ENCODE measurements at regions not wholly inside any gene's neighbourhood (a gene's known extent, or its start where the extent isn't known, plus 50 kb on each side); places are given as distances from the start of the nearest gene placed in this dataset.
"Not testable (repeated sequence)": the region's sequence is repeated elsewhere in the genome, so short reads cannot be mapped to it uniquely, and the experiment has no call there.

- Histone ChIP-seq H3K9me3 (ENCODE audit: control insufficient read depth, insufficient read depth, low read length) (no peaks in the 10 kb centered on the region), H3K4me1 (ENCODE audit: control insufficient read depth, insufficient read depth, low read length) (peaks cover 3% of the 10 kb centered on the region), H3K27ac (ENCODE audit: low read depth, low read length) (peak overlapping the region; percentile 61), H3K36me3 (ENCODE audit: control insufficient read depth, insufficient read depth, low read length) (no peaks in the 10 kb centered on the region), H3K4me3 (ENCODE audit: low read depth, low read length) (no peak overlapping the region), H3K27me3 (ENCODE audit: control insufficient read depth, insufficient read depth, low read length) (no peaks in the 10 kb centered on the region)
- DNase-seq (ENCODE audit: low read depth in 4 of 6, low spot score in 6 of 6), result peak in 2 of 6 donors; percentile 50 to 58
- WGBS (ENCODE audit: insufficient coverage), result no CpG with 5 or more reads among the region's 4 CpGs
Measured at GRCh38 chr5:67724412-67725135, 491.0 kb upstream of the PIK3R1 start.

- H3K27me3 ChIP-seq (ENCODE audit: control insufficient read depth, insufficient read depth, low read length), result no peaks in the 10 kb centered on the region
- 80% methylated on average over 1 of the region's 1 CpG for WGBS (ENCODE audit: insufficient coverage)
- H3K9me3 ChIP-seq (ENCODE audit: control insufficient read depth, insufficient read depth, low read length), result no peaks in the 10 kb centered on the region
- H3K36me3 ChIP-seq (ENCODE audit: control insufficient read depth, insufficient read depth, low read length), result no peaks in the 10 kb centered on the region
- H3K27ac ChIP-seq (ENCODE audit: low read depth, low read length), result no peak overlapping the region
- no peak overlapping the region for H3K4me3 ChIP-seq (ENCODE audit: low read depth, low read length)
- peaks cover 3% of the 10 kb centered on the region for H3K4me1 ChIP-seq (ENCODE audit: control insufficient read depth, insufficient read depth, low read length)
- no peak for DNase-seq (ENCODE audit: low read depth in 4 of 6, low spot score in 6 of 6)
Measured at GRCh38 chr5:67723873-67724272, 491.7 kb upstream of the PIK3R1 start.

- H3K36me3 ChIP-seq (ENCODE audit: control insufficient read depth, insufficient read depth, low read length); H3K4me3 ChIP-seq (ENCODE audit: low read depth, low read length); DNase-seq (ENCODE audit: low read depth in 4 of 6, low spot score in 6 of 6); H3K9me3 ChIP-seq (ENCODE audit: control insufficient read depth, insufficient read depth, low read length); H3K27me3 ChIP-seq (ENCODE audit: control insufficient read depth, insufficient read depth, low read length); H3K4me1 ChIP-seq (ENCODE audit: control insufficient read depth, insufficient read depth, low read length); H3K27ac ChIP-seq (ENCODE audit: low read depth, low read length): not testable (repeated sequence)
- no CpG with 5 or more reads among the region's 2 CpGs for WGBS (ENCODE audit: insufficient coverage)
Measured at GRCh38 chr5:67722582-67722981, 493.0 kb upstream of the PIK3R1 start.

- H3K27me3 ChIP-seq (ENCODE audit: control insufficient read depth, insufficient read depth, low read length), result no peaks in the 10 kb centered on the region
- no peak overlapping the region for H3K27ac ChIP-seq (ENCODE audit: low read depth, low read length)
- no peak for DNase-seq (ENCODE audit: low read depth in 4 of 6, low spot score in 6 of 6)
- no peaks in the 10 kb centered on the region for H3K36me3 ChIP-seq (ENCODE audit: control insufficient read depth, insufficient read depth, low read length)
- H3K9me3 ChIP-seq (ENCODE audit: control insufficient read depth, insufficient read depth, low read length), result no peaks in the 10 kb centered on the region
- H3K4me1 ChIP-seq (ENCODE audit: control insufficient read depth, insufficient read depth, low read length), result peaks cover 1% of the 10 kb centered on the region
- no CpG with 5 or more reads among the region's 2 CpGs for WGBS (ENCODE audit: insufficient coverage)
- H3K4me3 ChIP-seq (ENCODE audit: low read depth, low read length), result no peak overlapping the region
Measured at GRCh38 chr5:67720162-67720772, 495.3 kb upstream of the PIK3R1 start.

- Histone ChIP-seq H3K27me3 (ENCODE audit: control insufficient read depth, insufficient read depth, low read length) (no peaks in the 10 kb centered on the region), H3K4me3 (ENCODE audit: low read depth, low read length) (no peak overlapping the region), H3K36me3 (ENCODE audit: control insufficient read depth, insufficient read depth, low read length) (no peaks in the 10 kb centered on the region), H3K9me3 (ENCODE audit: control insufficient read depth, insufficient read depth, low read length) (peaks cover 11% of the 10 kb centered on the region), H3K27ac (ENCODE audit: low read depth, low read length) (no peak overlapping the region), H3K4me1 (ENCODE audit: control insufficient read depth, insufficient read depth, low read length) (no peaks in the 10 kb centered on the region)
- DNase-seq (ENCODE audit: low read depth in 4 of 6, low spot score in 6 of 6), result no peak
Measured at GRCh38 chr5:67702008-67702407, 505.4 kb upstream of the CD180 start.

GRCh38 chr5:67699560-67699959, 503.0 kb upstream of the CD180 start:
- Histone ChIP-seq H3K27ac (ENCODE audit: low read depth, low read length) (no peak overlapping the region), H3K36me3 (ENCODE audit: control insufficient read depth, insufficient read depth, low read length) (no peaks in the 10 kb centered on the region), H3K9me3 (ENCODE audit: control insufficient read depth, insufficient read depth, low read length) (peaks cover 11% of the 10 kb centered on the region), H3K27me3 (ENCODE audit: control insufficient read depth, insufficient read depth, low read length) (no peaks in the 10 kb centered on the region), H3K4me3 (ENCODE audit: low read depth, low read length) (no peak overlapping the region), H3K4me1 (ENCODE audit: control insufficient read depth, insufficient read depth, low read length) (no peaks in the 10 kb centered on the region)
- DNase-seq (ENCODE audit: low read depth in 4 of 6, low spot score in 6 of 6), result no peak

GRCh38 chr5:67696446-67696845, 499.8 kb upstream of the CD180 start:
- WGBS (ENCODE audit: insufficient coverage), result 100% methylated on average over 1 of the region's 1 CpG
- no peak overlapping the region for H3K27ac ChIP-seq (ENCODE audit: low read depth, low read length)
- H3K4me1 ChIP-seq (ENCODE audit: control insufficient read depth, insufficient read depth, low read length), result peaks cover 2% of the 10 kb centered on the region
- H3K36me3 ChIP-seq (ENCODE audit: control insufficient read depth, insufficient read depth, low read length), result no peaks in the 10 kb centered on the region
- H3K4me3 ChIP-seq (ENCODE audit: low read depth, low read length), result no peak overlapping the region
- no peaks in the 10 kb centered on the region for H3K27me3 ChIP-seq (ENCODE audit: control insufficient read depth, insufficient read depth, low read length)
- DNase-seq (ENCODE audit: low read depth in 4 of 6, low spot score in 6 of 6), result peak in 1 of 6 donors; percentile 71
- no peaks in the 10 kb centered on the region for H3K9me3 ChIP-seq (ENCODE audit: control insufficient read depth, insufficient read depth, low read length)

- DNase-seq (ENCODE audit: low read depth in 4 of 6, low spot score in 6 of 6), result no peak
- Histone ChIP-seq H3K27ac (ENCODE audit: low read depth, low read length) (no peak overlapping the region), H3K36me3 (ENCODE audit: control insufficient read depth, insufficient read depth, low read length) (no peaks in the 10 kb centered on the region), H3K9me3 (ENCODE audit: control insufficient read depth, insufficient read depth, low read length) (no peaks in the 10 kb centered on the region), H3K4me1 (ENCODE audit: control insufficient read depth, insufficient read depth, low read length) (peaks cover 2% of the 10 kb centered on the region), H3K27me3 (ENCODE audit: control insufficient read depth, insufficient read depth, low read length) (no peaks in the 10 kb centered on the region), H3K4me3 (ENCODE audit: low read depth, low read length) (no peak overlapping the region)
- WGBS (ENCODE audit: insufficient coverage), result no CpG with 5 or more reads among the region's 1 CpG
Measured at GRCh38 chr5:67695369-67695768, 498.8 kb upstream of the CD180 start.

- H3K9me3 ChIP-seq (ENCODE audit: control insufficient read depth, insufficient read depth, low read length), result no peaks in the 10 kb centered on the region
- H3K27ac ChIP-seq (ENCODE audit: low read depth, low read length), result no peak overlapping the region
- no CpG with 5 or more reads among the region's 3 CpGs for WGBS (ENCODE audit: insufficient coverage)
- H3K4me1 ChIP-seq (ENCODE audit: control insufficient read depth, insufficient read depth, low read length), result peaks cover 2% of the 10 kb centered on the region
- no peaks in the 10 kb centered on the region for H3K27me3 ChIP-seq (ENCODE audit: control insufficient read depth, insufficient read depth, low read length)
- no peak overlapping the region for H3K4me3 ChIP-seq (ENCODE audit: low read depth, low read length)
- no peaks in the 10 kb centered on the region for H3K36me3 ChIP-seq (ENCODE audit: control insufficient read depth, insufficient read depth, low read length)
- peak in 1 of 6 donors; percentile 2 for DNase-seq (ENCODE audit: low read depth in 4 of 6, low spot score in 6 of 6)
Measured at GRCh38 chr5:67694810-67695191, 498.2 kb upstream of the CD180 start.

All from spinal cord (tissue), 9 donors.